ENCODE measurements at regions not wholly inside any gene's neighbourhood (a gene's known extent, or its start where the extent isn't known, plus 50 kb on each side); places are given as distances from the start of the nearest gene placed in this dataset.

GRCh38 chr5:158618256-158618655, 481.5 kb downstream of the EBF1 start:
- DNase-seq (no peak), ATAC-seq (no peak)
- Mint-ChIP-seq H3K27ac (no peak overlapping the region), H3K27me3 (peaks cover 2% of the 10 kb centered on the region), H3K4me1 (no peaks in the 10 kb centered on the region), H3K36me3 (ENCODE audit: low read depth) (no peaks in the 10 kb centered on the region), H3K9me3 (no peaks in the 10 kb centered on the region), H3K4me3 (no peak overlapping the region)

- DNase-seq, result no peak
- Mint-ChIP-seq H3K4me1 (no peaks in the 10 kb centered on the region), H3K4me3 (no peak overlapping the region), H3K36me3 (ENCODE audit: low read depth) (no peaks in the 10 kb centered on the region), H3K9me3 (no peaks in the 10 kb centered on the region), H3K27me3 (peaks cover 2% of the 10 kb centered on the region), H3K27ac (no peak overlapping the region)
- ATAC-seq, result no peak
Observed at GRCh38 chr5:158616707-158617106, 483.0 kb downstream of the EBF1 start.

GRCh38 chr5:158614951-158615350, 484.8 kb downstream of the EBF1 start:
- ATAC-seq (no peak), DNase-seq (no peak)
- Mint-ChIP-seq H3K27ac (no peak overlapping the region), H3K9me3 (no peaks in the 10 kb centered on the region), H3K4me3 (no peak overlapping the region), H3K27me3 (peaks cover 2% of the 10 kb centered on the region), H3K4me1 (no peaks in the 10 kb centered on the region), H3K36me3 (ENCODE audit: low read depth) (no peaks in the 10 kb centered on the region)

GRCh38 chr5:158611581-158611980, 488.1 kb downstream of the EBF1 start:
- no peak overlapping the region for H3K4me3 Mint-ChIP-seq
- H3K4me1 Mint-ChIP-seq, result no peaks in the 10 kb centered on the region
- no peak overlapping the region for H3K27ac Mint-ChIP-seq
- ATAC-seq (no peak), DNase-seq (no peak)
- H3K36me3 Mint-ChIP-seq (ENCODE audit: low read depth), result no peaks in the 10 kb centered on the region
- H3K9me3 Mint-ChIP-seq, result no peaks in the 10 kb centered on the region
- H3K27me3 Mint-ChIP-seq, result peaks cover 2% of the 10 kb centered on the region

GRCh38 chr5:158610051-158610415, 489.7 kb downstream of the EBF1 start:
- Mint-ChIP-seq H3K27me3 (no peaks in the 10 kb centered on the region), H3K9me3 (peaks cover 7% of the 10 kb centered on the region), H3K4me3 (no peak overlapping the region), H3K27ac (no peak overlapping the region), H3K36me3 (ENCODE audit: low read depth) (no peaks in the 10 kb centered on the region), H3K4me1 (no peaks in the 10 kb centered on the region)
- no peak for DNase-seq
- no peak for ATAC-seq

GRCh38 chr5:158609333-158610050, 490.2 kb downstream of the EBF1 start:
- Mint-ChIP-seq H3K36me3 (ENCODE audit: low read depth) (no peaks in the 10 kb centered on the region), H3K4me1 (no peaks in the 10 kb centered on the region), H3K27ac (no peak overlapping the region), H3K27me3 (no peaks in the 10 kb centered on the region), H3K9me3 (peaks cover 7% of the 10 kb centered on the region), H3K4me3 (no peak overlapping the region)
- ATAC-seq, result no peak
- no peak for DNase-seq

- Mint-ChIP-seq H3K27ac (no peak overlapping the region), H3K4me3 (no peak overlapping the region), H3K27me3 (no peaks in the 10 kb centered on the region), H3K36me3 (ENCODE audit: low read depth) (no peaks in the 10 kb centered on the region), H3K4me1 (no peaks in the 10 kb centered on the region), H3K9me3 (peaks cover 7% of the 10 kb centered on the region)
- no peak for ATAC-seq
- no peak for DNase-seq
Observed at GRCh38 chr5:158607088-158607487, 492.6 kb downstream of the EBF1 start.

GRCh38 chr5:158606233-158606632, 493.5 kb downstream of the EBF1 start:
- no peaks in the 10 kb centered on the region for H3K4me1 Mint-ChIP-seq
- H3K27ac Mint-ChIP-seq, result no peak overlapping the region
- no peak for ATAC-seq

GRCh38 chr5:158602981-158603380, 496.7 kb downstream of the EBF1 start:
- Mint-ChIP-seq H3K4me3 (no peak overlapping the region), H3K4me1 (no peaks in the 10 kb centered on the region), H3K27me3 (no peaks in the 10 kb centered on the region), H3K27ac (no peak overlapping the region), H3K36me3 (ENCODE audit: low read depth) (no peaks in the 10 kb centered on the region), H3K9me3 (peaks cover 7% of the 10 kb centered on the region)
- ATAC-seq (no peak), DNase-seq (no peak)

More at GRCh38 chr5:158606233-158606632, 493.5 kb downstream of the EBF1 start:
- Mint-ChIP-seq H3K4me3 (no peak overlapping the region), H3K36me3 (ENCODE audit: low read depth) (no peaks in the 10 kb centered on the region), H3K9me3 (peaks cover 7% of the 10 kb centered on the region), H3K27me3 (no peaks in the 10 kb centered on the region)
- no peak for DNase-seq

- ATAC-seq (no peak), DNase-seq (no peak)
- Mint-ChIP-seq H3K4me1 (no peaks in the 10 kb centered on the region), H3K27ac (no peak overlapping the region), H3K27me3 (no peaks in the 10 kb centered on the region), H3K36me3 (ENCODE audit: low read depth) (no peaks in the 10 kb centered on the region), H3K9me3 (peaks cover 7% of the 10 kb centered on the region), H3K4me3 (no peak overlapping the region)
Observed at GRCh38 chr5:158601118-158601517, 498.6 kb downstream of the EBF1 start.

GRCh38 chr5:158600679-158601078, 499.0 kb downstream of the EBF1 start:
- H3K27ac Mint-ChIP-seq, result no peak overlapping the region
- H3K4me1 Mint-ChIP-seq, result no peaks in the 10 kb centered on the region
- no peak for ATAC-seq
- H3K9me3 Mint-ChIP-seq, result peaks cover 5% of the 10 kb centered on the region
- no peak for DNase-seq
- H3K4me3 Mint-ChIP-seq, result no peak overlapping the region
- no peaks in the 10 kb centered on the region for H3K27me3 Mint-ChIP-seq
- H3K36me3 Mint-ChIP-seq (ENCODE audit: low read depth), result no peaks in the 10 kb centered on the region

GRCh38 chr5:158599157-158599556, 500.6 kb downstream of the EBF1 start:
- H3K4me3 Mint-ChIP-seq, result no peak overlapping the region
- no peaks in the 10 kb centered on the region for H3K27me3 Mint-ChIP-seq
- no peaks in the 10 kb centered on the region for H3K36me3 Mint-ChIP-seq (ENCODE audit: low read depth)
- ATAC-seq (no peak), DNase-seq (no peak)
- no peak overlapping the region for H3K27ac Mint-ChIP-seq
- no peaks in the 10 kb centered on the region for H3K9me3 Mint-ChIP-seq
- no peaks in the 10 kb centered on the region for H3K4me1 Mint-ChIP-seq

GRCh38 chr5:158594595-158595242, 505.0 kb downstream of the EBF1 start:
- ATAC-seq (no peak), DNase-seq (no peak)
- Mint-ChIP-seq H3K27me3 (no peaks in the 10 kb centered on the region), H3K9me3 (no peaks in the 10 kb centered on the region), H3K4me1 (peaks cover 2% of the 10 kb centered on the region), H3K27ac (no peak overlapping the region), H3K4me3 (no peak overlapping the region), H3K36me3 (ENCODE audit: low read depth) (no peaks in the 10 kb centered on the region)

GRCh38 chr5:158593925-158594324, 505.8 kb downstream of the EBF1 start:
- DNase-seq (no peak), ATAC-seq (no peak)
- Mint-ChIP-seq H3K27ac (no peak overlapping the region), H3K27me3 (no peaks in the 10 kb centered on the region), H3K36me3 (ENCODE audit: low read depth) (no peaks in the 10 kb centered on the region), H3K9me3 (no peaks in the 10 kb centered on the region), H3K4me1 (peaks cover 2% of the 10 kb centered on the region), H3K4me3 (no peak overlapping the region)

- ATAC-seq (no peak), DNase-seq (no peak)
- Mint-ChIP-seq H3K4me3 (no peak overlapping the region), H3K9me3 (no peaks in the 10 kb centered on the region), H3K36me3 (ENCODE audit: low read depth) (no peaks in the 10 kb centered on the region), H3K27ac (no peak overlapping the region), H3K27me3 (no peaks in the 10 kb centered on the region), H3K4me1 (peaks cover 2% of the 10 kb centered on the region)
Observed at GRCh38 chr5:158591301-158591863, 508.3 kb downstream of the EBF1 start.
